ENCODE measurements at regions not wholly inside any gene's neighbourhood (a gene's known extent, or its start where the extent isn't known, plus 50 kb on each side); places are given as distances from the start of the nearest gene placed in this dataset.
"Not testable (repeated sequence)": the region's sequence is repeated elsewhere in the genome, so short reads cannot be mapped to it uniquely, and the experiment has no call there.

DNA sequence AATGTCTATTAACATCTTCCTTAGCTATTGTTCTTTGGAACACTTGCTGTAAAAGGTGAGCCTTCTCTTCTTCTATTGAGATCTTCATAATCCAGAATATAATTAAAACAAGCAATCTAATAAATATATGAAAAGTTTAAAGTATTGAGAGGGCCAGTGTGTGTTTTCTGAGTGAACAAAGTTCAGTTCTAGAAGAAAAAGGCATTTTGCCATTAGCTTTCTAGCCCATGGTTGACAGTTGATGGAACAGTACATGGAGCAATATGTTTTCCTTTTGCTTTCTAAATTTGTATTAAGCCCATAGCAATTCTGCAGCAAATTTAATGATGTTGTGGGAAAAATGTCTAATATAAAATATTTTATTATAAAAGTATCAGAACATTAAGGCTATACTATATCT lies 853.0 kb downstream of the TRHDE start:
- no peak for DNase-seq
- Histone ChIP-seq H3K4me1 (no peaks in the 10 kb centered on the region), H3K36me3 (no peaks in the 10 kb centered on the region), H3K9me3 (no peaks in the 10 kb centered on the region), H3K4me3 (no peak overlapping the region), H3K27me3 (no peaks in the 10 kb centered on the region), H3K27ac (no peak overlapping the region)
- intact Hi-C loops (cut with DNase I; ENCODE audit: low total_unique reads) = no loop called here
- TF ChIP-seq, protein P1, sequence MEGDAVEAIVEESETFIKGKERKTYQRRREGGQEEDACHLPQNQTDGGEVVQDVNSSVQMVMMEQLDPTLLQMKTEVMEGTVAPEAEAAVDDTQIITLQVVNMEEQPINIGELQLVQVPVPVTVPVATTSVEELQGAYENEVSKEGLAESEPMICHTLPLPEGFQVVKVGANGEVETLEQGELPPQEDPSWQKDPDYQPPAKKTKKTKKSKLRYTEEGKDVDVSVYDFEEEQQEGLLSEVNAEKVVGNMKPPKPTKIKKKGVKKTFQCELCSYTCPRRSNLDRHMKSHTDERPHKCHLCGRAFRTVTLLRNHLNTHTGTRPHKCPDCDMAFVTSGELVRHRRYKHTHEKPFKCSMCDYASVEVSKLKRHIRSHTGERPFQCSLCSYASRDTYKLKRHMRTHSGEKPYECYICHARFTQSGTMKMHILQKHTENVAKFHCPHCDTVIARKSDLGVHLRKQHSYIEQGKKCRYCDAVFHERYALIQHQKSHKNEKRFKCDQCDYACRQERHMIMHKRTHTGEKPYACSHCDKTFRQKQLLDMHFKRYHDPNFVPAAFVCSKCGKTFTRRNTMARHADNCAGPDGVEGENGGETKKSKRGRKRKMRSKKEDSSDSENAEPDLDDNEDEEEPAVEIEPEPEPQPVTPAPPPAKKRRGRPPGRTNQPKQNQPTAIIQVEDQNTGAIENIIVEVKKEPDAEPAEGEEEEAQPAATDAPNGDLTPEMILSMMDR (IDR thresholded peaks at IDR 0.05) = no peak

DNA sequence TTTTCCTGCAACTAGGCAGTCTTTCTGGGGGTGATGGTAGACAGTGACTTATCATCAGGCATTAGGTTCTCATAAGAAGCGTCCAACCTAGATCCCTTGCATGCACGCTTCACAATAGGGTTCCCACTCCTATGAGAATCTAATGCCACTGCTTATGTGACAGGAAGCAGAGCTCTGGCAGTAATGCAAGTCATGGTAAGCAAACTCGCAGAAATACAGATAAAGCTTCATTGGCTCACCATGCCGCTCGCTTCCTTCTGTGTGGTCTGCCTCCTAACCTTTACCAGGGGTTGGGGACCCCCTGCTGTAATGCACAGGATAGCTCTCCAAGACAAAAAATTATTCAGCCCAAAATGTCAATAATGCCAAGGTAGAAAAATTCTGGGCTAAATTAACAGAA lies 864.2 kb downstream of the TRHDE start:
- H3K36me3 ChIP-seq = no peaks in the 10 kb centered on the region
- no peaks in the 10 kb centered on the region for H3K9me3 ChIP-seq
- H3K4me3 ChIP-seq = no peak overlapping the region
- TF ChIP-seq, protein P1 (IDR thresholded peaks at IDR 0.05) = no peak
- H3K27ac ChIP-seq = no peak overlapping the region
- H3K27me3 ChIP-seq = no peaks in the 10 kb centered on the region
- H3K4me1 ChIP-seq = no peaks in the 10 kb centered on the region
- no peak for DNase-seq
- intact Hi-C loops (cut with DNase I; ENCODE audit: low total_unique reads) = no loop called here

DNA sequence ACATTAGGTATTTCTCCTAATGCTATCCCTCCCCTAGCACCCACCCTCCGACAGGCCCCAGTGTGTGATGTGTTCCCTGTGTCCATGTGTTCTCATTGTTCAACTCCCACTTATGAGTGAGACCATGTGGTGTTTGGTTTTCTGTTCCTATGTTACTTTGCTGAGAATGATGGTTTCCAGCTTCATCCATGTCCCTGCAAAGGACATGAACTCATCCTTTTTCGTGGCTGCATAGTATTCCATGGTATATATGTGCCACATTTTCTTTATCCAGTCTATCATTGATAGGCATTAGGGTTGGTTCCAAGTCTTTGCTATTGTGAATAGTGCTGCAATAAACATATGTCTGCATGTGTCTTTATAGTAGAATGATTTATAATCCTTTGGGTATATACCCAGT lies 867.5 kb downstream of the TRHDE start:
- H3K27me3 ChIP-seq; intact Hi-C loops (cut with DNase I; ENCODE audit: low total_unique reads); H3K9me3 ChIP-seq; H3K4me3 ChIP-seq; DNase-seq; H3K27ac ChIP-seq; H3K4me1 ChIP-seq; H3K36me3 ChIP-seq: not testable (repeated sequence)

DNA sequence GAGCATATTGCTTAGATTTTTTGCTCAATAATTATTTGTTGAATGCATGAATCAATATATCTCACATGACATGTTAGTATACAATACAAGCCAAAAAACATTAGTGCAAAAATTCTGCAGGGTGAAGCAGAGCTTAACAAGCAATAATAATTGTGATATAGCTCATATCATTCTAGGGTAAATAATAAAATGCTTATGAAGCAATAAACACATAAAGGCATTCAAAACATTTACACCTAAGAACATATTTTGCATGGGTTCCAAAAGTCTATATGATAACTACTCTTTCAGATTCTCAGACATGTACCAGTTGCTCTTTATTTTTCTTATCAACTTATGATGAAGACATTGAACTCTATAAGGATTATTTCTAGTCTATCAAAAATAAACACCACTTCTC lies 886.2 kb downstream of the TRHDE start:
- TF ChIP-seq, protein P1 (IDR thresholded peaks at IDR 0.05) = no peak
- Histone ChIP-seq H3K4me1 (no peaks in the 10 kb centered on the region), H3K36me3 (no peaks in the 10 kb centered on the region), H3K27ac (no peak overlapping the region), H3K27me3 (no peaks in the 10 kb centered on the region), H3K4me3 (no peak overlapping the region), H3K9me3 (no peaks in the 10 kb centered on the region)
- DNase-seq = no peak
- intact Hi-C loops (cut with DNase I; ENCODE audit: low total_unique reads) = no loop called here

DNA sequence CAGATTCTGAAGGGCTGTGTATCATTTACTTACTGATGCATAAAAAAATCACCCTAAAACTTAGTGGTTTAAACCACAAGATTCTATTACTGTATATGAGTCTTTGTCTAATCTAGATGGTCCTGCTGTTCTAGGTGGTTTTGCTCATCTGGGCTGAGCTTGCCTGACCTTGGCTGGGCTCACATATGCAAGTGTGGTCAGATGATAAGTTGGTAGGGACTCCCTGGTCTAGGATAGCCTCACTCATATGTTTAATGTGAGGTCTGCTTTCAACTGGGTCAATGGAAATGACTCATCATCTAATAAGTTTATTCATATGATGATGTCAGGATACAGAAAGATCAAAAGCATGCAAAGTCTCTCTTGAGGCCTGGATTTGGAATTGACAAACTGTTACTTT lies 887.8 kb downstream of the TRHDE start:
- H3K27me3 ChIP-seq = no peaks in the 10 kb centered on the region
- intact Hi-C loops (cut with DNase I; ENCODE audit: low total_unique reads) = no loop called here
- H3K36me3 ChIP-seq = no peaks in the 10 kb centered on the region
- H3K27ac ChIP-seq = no peak overlapping the region
- no peaks in the 10 kb centered on the region for H3K4me1 ChIP-seq
- no peak overlapping the region for H3K4me3 ChIP-seq
- no peaks in the 10 kb centered on the region for H3K9me3 ChIP-seq
- no peak for DNase-seq
- TF ChIP-seq, protein P1 (IDR thresholded peaks at IDR 0.05) = no peak

DNA sequence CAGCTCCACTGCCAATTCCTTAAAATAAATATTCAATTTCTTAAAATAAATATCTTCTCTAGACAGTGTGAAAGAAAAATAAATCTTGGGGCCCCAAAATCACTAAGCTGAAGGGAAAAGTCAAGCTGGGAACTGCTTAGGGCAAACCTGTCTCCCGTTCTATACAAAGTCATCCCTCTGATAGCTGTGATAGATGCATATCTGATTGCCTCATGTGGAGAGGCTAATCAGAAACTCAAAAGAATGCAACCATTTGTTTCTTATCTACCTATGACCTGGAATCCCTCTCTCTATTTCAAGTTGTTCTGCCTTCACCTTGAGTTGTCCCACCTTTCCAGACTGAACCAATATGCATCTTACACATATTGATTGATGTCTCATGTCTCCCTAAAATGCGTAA lies 889.8 kb downstream of the TRHDE start:
- H3K4me1 ChIP-seq = no peaks in the 10 kb centered on the region
- intact Hi-C loops (cut with DNase I; ENCODE audit: low total_unique reads) = no loop called here
- no peaks in the 10 kb centered on the region for H3K27me3 ChIP-seq
- no peak overlapping the region for H3K4me3 ChIP-seq
- H3K27ac ChIP-seq = no peak overlapping the region
- DNase-seq = no peak
- TF ChIP-seq, protein P1 (IDR thresholded peaks at IDR 0.05) = no peak
- H3K36me3 ChIP-seq = no peaks in the 10 kb centered on the region
- no peaks in the 10 kb centered on the region for H3K9me3 ChIP-seq
